ENCODE measurements at regions not wholly inside any gene's neighbourhood (a gene's known extent, or its start where the extent isn't known, plus 50 kb on each side); places are given as distances from the start of the nearest gene placed in this dataset.

DNA sequence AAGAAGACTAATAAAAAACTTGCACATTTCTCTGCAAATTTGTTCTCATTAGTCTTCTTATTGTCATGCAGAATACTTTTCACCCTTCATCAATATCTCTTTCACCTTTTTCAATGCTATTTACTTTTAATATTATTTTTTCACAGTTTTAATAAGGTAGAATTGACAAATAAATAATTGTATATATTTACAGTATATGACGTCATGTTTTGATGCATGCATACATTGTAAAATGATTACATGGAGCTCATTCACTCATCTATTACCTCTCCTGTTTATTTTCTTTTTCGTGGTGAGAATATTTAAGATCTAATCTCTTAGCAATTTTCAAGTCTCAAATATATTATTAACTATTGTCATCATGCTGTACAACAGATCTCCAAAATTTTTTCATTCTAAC is 658.2 kb upstream of the MKI67 start:
- DNase-seq (ENCODE audit: low read depth, low spot score) (no peak), ATAC-seq (no peak)
- intact Hi-C loops (cut with micrococcal nuclease): no loop called here
- Histone ChIP-seq H2AFZ (ENCODE audit: low read depth, low read length, poor library complexity, severe bottlenecking) (no peak overlapping the region), H3K4me2 (ENCODE audit: low read length) (no peak overlapping the region), H3K9me2 (ENCODE audit: insufficient read depth) (no peaks in the 10 kb centered on the region), H3K79me2 (ENCODE audit: insufficient read depth, low read length) (no peaks in the 10 kb centered on the region), H3K36me3 (ENCODE audit: control insufficient read depth in 1 of 2, insufficient read depth in 2 of 2, low read length in 2 of 2) (no peaks in the 10 kb centered on the region), H3K9ac (ENCODE audit: low read length) (no peak overlapping the region), H3K4me3 (replicated peaks in 1 of 2; ENCODE audit: low read depth in 1 of 2, low read length in 2 of 2) (no peak overlapping the region), H3K27me3 (ENCODE audit: insufficient read depth, low read length) (peaks cover 7% of the 10 kb centered on the region; the same call in 1 of the 2 replicates), H3K27ac (ENCODE audit: low read depth, low read length) (no peak overlapping the region), H3K4me1 (ENCODE audit: control insufficient read depth in 1 of 2, insufficient read depth in 2 of 2, low read length in 2 of 2) (no peaks in the 10 kb centered on the region), H4K20me1 (ENCODE audit: insufficient read depth) (no peaks in the 10 kb centered on the region), H3K9me3 (ENCODE audit: control insufficient read depth in 1 of 2, insufficient read depth in 1 of 2, low read depth in 1 of 2, low read length in 2 of 2) (no peaks in the 10 kb centered on the region)
- no TSS peak for BruUV-seq (replicated peaks)
- RAD21 ChIA-PET (ENCODE audit: low non-redundant PET in 1 of 2, low total read pairs in 2 of 2, uncharacterized antibody in 2 of 2, unreplicated experiment in 2 of 2): no interaction called here
- TF ChIP-seq EZH2phosphoT487 (IDR thresholded peaks at IDR 0.05; ENCODE audit: borderline replicate concordance) (no peak), EGR1 (IDR thresholded peaks at IDR 0.05; ENCODE audit: low read depth) (no peak), RAD21 (IDR thresholded peaks at IDR 0.05; ENCODE audit: low read depth) (no peak), CEBPB (IDR thresholded peaks at IDR 0.05; ENCODE audit: low read depth) (no peak), POLR2AphosphoS5 (IDR thresholded peaks at IDR 0.05; ENCODE audit: low read depth, low read length) (no peak), SP1 (IDR thresholded peaks at IDR 0.05; ENCODE audit: low read depth) (no peak), FOSL1 (IDR thresholded peaks at IDR 0.05; ENCODE audit: low read depth) (no peak), POLR2A (IDR thresholded peaks at IDR 0.05; ENCODE audit: borderline replicate concordance, extremely low read depth, insufficient read depth, insufficient read length) (no peak)
- TF ChIP-seq, protein P1, sequence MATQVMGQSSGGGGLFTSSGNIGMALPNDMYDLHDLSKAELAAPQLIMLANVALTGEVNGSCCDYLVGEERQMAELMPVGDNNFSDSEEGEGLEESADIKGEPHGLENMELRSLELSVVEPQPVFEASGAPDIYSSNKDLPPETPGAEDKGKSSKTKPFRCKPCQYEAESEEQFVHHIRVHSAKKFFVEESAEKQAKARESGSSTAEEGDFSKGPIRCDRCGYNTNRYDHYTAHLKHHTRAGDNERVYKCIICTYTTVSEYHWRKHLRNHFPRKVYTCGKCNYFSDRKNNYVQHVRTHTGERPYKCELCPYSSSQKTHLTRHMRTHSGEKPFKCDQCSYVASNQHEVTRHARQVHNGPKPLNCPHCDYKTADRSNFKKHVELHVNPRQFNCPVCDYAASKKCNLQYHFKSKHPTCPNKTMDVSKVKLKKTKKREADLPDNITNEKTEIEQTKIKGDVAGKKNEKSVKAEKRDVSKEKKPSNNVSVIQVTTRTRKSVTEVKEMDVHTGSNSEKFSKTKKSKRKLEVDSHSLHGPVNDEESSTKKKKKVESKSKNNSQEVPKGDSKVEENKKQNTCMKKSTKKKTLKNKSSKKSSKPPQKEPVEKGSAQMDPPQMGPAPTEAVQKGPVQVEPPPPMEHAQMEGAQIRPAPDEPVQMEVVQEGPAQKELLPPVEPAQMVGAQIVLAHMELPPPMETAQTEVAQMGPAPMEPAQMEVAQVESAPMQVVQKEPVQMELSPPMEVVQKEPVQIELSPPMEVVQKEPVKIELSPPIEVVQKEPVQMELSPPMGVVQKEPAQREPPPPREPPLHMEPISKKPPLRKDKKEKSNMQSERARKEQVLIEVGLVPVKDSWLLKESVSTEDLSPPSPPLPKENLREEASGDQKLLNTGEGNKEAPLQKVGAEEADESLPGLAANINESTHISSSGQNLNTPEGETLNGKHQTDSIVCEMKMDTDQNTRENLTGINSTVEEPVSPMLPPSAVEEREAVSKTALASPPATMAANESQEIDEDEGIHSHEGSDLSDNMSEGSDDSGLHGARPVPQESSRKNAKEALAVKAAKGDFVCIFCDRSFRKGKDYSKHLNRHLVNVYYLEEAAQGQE (IDR thresholded peaks at IDR 0.05; ENCODE audit: low read depth): no peak
- CTCF ChIA-PET: no interaction called here
- POLR2A ChIA-PET: no interaction called here
